Neuronal stem cell (in vitro differentiated cells): ENCODE measurements at regions not wholly inside any gene's neighbourhood (a gene's known extent, or its start where the extent isn't known, plus 50 kb on each side); places are given as distances from the start of the nearest gene placed in this dataset.

Experiments used
- DNase-seq: peaks from one replicate; pipeline ENCODE4 v3.0.0-alpha.2; 2013; ENCODE audit warnings: low spot score
- H2AFZ ChIP-seq: one replicate; pipeline ENCODE4 v1.6.1; 2013; ENCODE audit warnings: mild to moderate bottlenecking, low read length, inconsistent platforms
- H2AK5ac ChIP-seq: 2 replicates; pipeline ENCODE4 v1.6.1; 2013; ENCODE audit warnings: low read depth, mild to moderate bottlenecking, inconsistent platforms, low read length, moderate library complexity, mixed read lengths
- H2BK120ac ChIP-seq: 2 replicates; pipeline ENCODE4 v1.6.1; 2013; ENCODE audit warnings: low read depth, mild to moderate bottlenecking, inconsistent platforms, low read length, moderate library complexity, mixed read lengths
- H2BK12ac ChIP-seq: one replicate; pipeline ENCODE4 v1.6.1; 2013; ENCODE audit warnings: low read length, inconsistent platforms
- H2BK15ac ChIP-seq: 2 replicates; pipeline ENCODE4 v1.6.1; 2013; ENCODE audit warnings: mild to moderate bottlenecking, low read length, inconsistent platforms, mixed read lengths
- H2BK5ac ChIP-seq: one replicate; pipeline ENCODE4 v1.6.1; 2013; ENCODE audit warnings: inconsistent platforms, mild to moderate bottlenecking, low read length, moderate library complexity
- H3K14ac ChIP-seq: one replicate; pipeline ENCODE4 v1.6.1; 2013; ENCODE audit warnings: low read length, inconsistent platforms
- H3K18ac ChIP-seq: 2 replicates; pipeline ENCODE4 v1.6.1; 2013; ENCODE audit warnings: low read length, inconsistent platforms
- H3K23ac ChIP-seq: 2 replicates; pipeline ENCODE4 v1.6.1; 2013; ENCODE audit warnings: low read depth, mild to moderate bottlenecking, mixed read lengths, low read length, inconsistent platforms; ENCODE audit not compliant: poor library complexity
- H3K27ac ChIP-seq: replicated peaks from 3 replicates; pipeline ENCODE4 v1.5.1; 2013; ENCODE audit warnings: low read length, inconsistent platforms
- H3K27me3 ChIP-seq, 3 experiments: 2 replicates each; pipeline ENCODE4 v1.6.1; 2013; ENCODE audit warnings: low read length in 3 of 3, mild to moderate bottlenecking in 2 of 3, inconsistent platforms in 1 of 3, low read depth in 1 of 3, mixed read lengths in 1 of 3, moderate library complexity in 1 of 3; ENCODE audit not compliant: control insufficient read depth in 3 of 3, insufficient read depth in 3 of 3
- H3K36me3 ChIP-seq, 2 donors: replicated peaks in 1 of 2; 2 replicates each; pipeline ENCODE4 v1.6.1; 2013; ENCODE audit warnings: low read length in 2 of 2; ENCODE audit not compliant: control insufficient read depth in 2 of 2, insufficient read depth in 2 of 2
- H3K4ac ChIP-seq: 2 replicates; pipeline ENCODE4 v1.6.1; 2013; ENCODE audit warnings: inconsistent platforms, mild to moderate bottlenecking, low read length, moderate library complexity
- H3K4me1 ChIP-seq, 2 donors: 1 replicate in 1 of 2; 2 replicates in 1 of 2; pipeline ENCODE4 v1.6.1; 2013; ENCODE audit warnings: low read length in 2 of 2, low read depth in 1 of 2; ENCODE audit not compliant: control insufficient read depth in 2 of 2, insufficient read depth in 1 of 2
- H3K4me2 ChIP-seq: one replicate; pipeline ENCODE4 v1.6.1; 2013; ENCODE audit warnings: mild to moderate bottlenecking, low read length, inconsistent platforms; ENCODE audit not compliant: insufficient read depth, poor library complexity, severe bottlenecking
- H3K4me3 ChIP-seq, 2 donors: 2 replicates each; pipeline ENCODE4 v1.5.1; 2013; ENCODE audit warnings: low read length in 2 of 2, mild to moderate bottlenecking in 2 of 2, inconsistent platforms in 1 of 2, moderate library complexity in 1 of 2
- H3K79me1 ChIP-seq: one replicate; pipeline ENCODE4 v1.6.1; 2013; ENCODE audit warnings: low read depth, mild to moderate bottlenecking, inconsistent platforms, low read length, moderate library complexity
- H3K9ac ChIP-seq: one replicate; pipeline ENCODE4 v1.6.1; 2013; ENCODE audit warnings: mild to moderate bottlenecking, low read depth, low read length, inconsistent platforms; ENCODE audit not compliant: poor library complexity
- H3K9me3 ChIP-seq, 2 donors: replicated peaks in 1 of 2; 2 replicates each; pipeline versions ENCODE3 to v1.6.1; 2013; ENCODE audit warnings: low read length in 2 of 2, mild to moderate bottlenecking in 2 of 2, inconsistent platforms in 1 of 2, low read depth in 1 of 2, mixed read lengths in 1 of 2, moderate library complexity in 1 of 2; ENCODE audit not compliant: control insufficient read depth in 2 of 2, insufficient read depth in 1 of 2
- H4K8ac ChIP-seq: one replicate; pipeline ENCODE4 v1.6.1; 2013; ENCODE audit warnings: low read depth, mild to moderate bottlenecking, inconsistent platforms, low read length, moderate library complexity
- H4K91ac ChIP-seq: one replicate; pipeline ENCODE4 v1.6.1; 2013; ENCODE audit warnings: low read length, low read depth, mild to moderate bottlenecking, inconsistent platforms; ENCODE audit not compliant: poor library complexity
- WGBS, 2 donors: extraction: QIAGEN DNeasy Blood & Tissue Kit; methylation state at CpG; one replicate each; pipeline ENCODE4 v1.1.7; 2013; ENCODE audit warnings: missing lambda C conversion rate in 2 of 2, mixed read lengths in 1 of 2; ENCODE audit not compliant: insufficient read length in 2 of 2, insufficient replicate concordance in 1 of 2; ENCODE audit errors: extremely low coverage in 2 of 2; 5-methylcytosine and 5-hydroxymethylcytosine counted together

- no peak overlapping the region for H2BK15ac ChIP-seq
- peaks cover 1 to 3% of the 10 kb centered on the region in 2 donors for H3K4me1 ChIP-seq
- no peak overlapping the region for H3K4me2 ChIP-seq
- WGBS, 2 donors: no CpG with 5 or more reads among the region's 1 CpG
- H2BK12ac ChIP-seq: no peak overlapping the region
- no peaks in the 10 kb centered on the region for H3K36me3 ChIP-seq
- H3K18ac ChIP-seq: no peak overlapping the region
- H2BK120ac ChIP-seq: no peak overlapping the region
- H3K9me3 ChIP-seq: no peaks in the 10 kb centered on the region
- no peak overlapping the region for H4K8ac ChIP-seq
- H3K23ac ChIP-seq: no peak overlapping the region
- no peak overlapping the region for H2AFZ ChIP-seq
- H3K27me3 ChIP-seq: no peaks in the 10 kb centered on the region
- no peak for DNase-seq
- H3K9ac ChIP-seq: no peak overlapping the region
- H3K4me3 ChIP-seq: no peak overlapping the region
- H3K27ac ChIP-seq: no peak overlapping the region
- H3K4ac ChIP-seq: no peak overlapping the region
- no peak overlapping the region for H3K14ac ChIP-seq
- H2AK5ac ChIP-seq: no peak overlapping the region
- no peaks in the 10 kb centered on the region for H3K79me1 ChIP-seq
- H4K91ac ChIP-seq: no peak overlapping the region
- no peak overlapping the region for H2BK5ac ChIP-seq
These were observed 86.3 kb downstream of the IGSF1 start for GRCh38 chrX:131202766-131203165.

- no peaks in the 10 kb centered on the region for H3K36me3 ChIP-seq
- no peak overlapping the region for H2AK5ac ChIP-seq
- no peak overlapping the region for H3K27ac ChIP-seq
- H3K18ac ChIP-seq: no peak overlapping the region
- no peak overlapping the region for H2BK120ac ChIP-seq
- H3K27me3 ChIP-seq: no peaks in the 10 kb centered on the region
- H3K9me3 ChIP-seq: no peaks in the 10 kb centered on the region
- no peak overlapping the region for H3K9ac ChIP-seq
- H2BK5ac ChIP-seq: no peak overlapping the region
- H3K23ac ChIP-seq: no peak overlapping the region
- H2AFZ ChIP-seq: no peak overlapping the region
- no peak overlapping the region for H3K14ac ChIP-seq
- no peak overlapping the region for H3K4ac ChIP-seq
- no peak overlapping the region for H4K91ac ChIP-seq
- H3K4me1 ChIP-seq: peaks cover 1 to 3% of the 10 kb centered on the region in 2 donors
- no peaks in the 10 kb centered on the region for H3K79me1 ChIP-seq
- DNase-seq: no peak
- H3K4me3 ChIP-seq: no peak overlapping the region
- no peak overlapping the region for H2BK12ac ChIP-seq
- H2BK15ac ChIP-seq: no peak overlapping the region
- H4K8ac ChIP-seq: no peak overlapping the region
- WGBS, 2 donors: no CpG with 5 or more reads among the region's 1 CpG
- no peak overlapping the region for H3K4me2 ChIP-seq
These were observed 87.1 kb downstream of the IGSF1 start for GRCh38 chrX:131201986-131202385.

- no peak overlapping the region for H2BK12ac ChIP-seq
- H3K9ac ChIP-seq: no peak overlapping the region
- H3K4ac ChIP-seq: no peak overlapping the region
- peak overlapping the region; percentile 77 for H2AFZ ChIP-seq
- no peak overlapping the region for H3K23ac ChIP-seq
- no peak overlapping the region for H3K18ac ChIP-seq
- H4K91ac ChIP-seq: no peak overlapping the region
- no peak for DNase-seq
- peaks cover 1 to 3% of the 10 kb centered on the region in 2 donors for H3K4me1 ChIP-seq
- no CpG with 5 or more reads among the region's 6 CpGs for WGBS, 2 donors
- no peak overlapping the region for H2AK5ac ChIP-seq
- H2BK5ac ChIP-seq: no peak overlapping the region
- no peak overlapping the region for H3K4me2 ChIP-seq
- no peak overlapping the region for H4K8ac ChIP-seq
- H2BK120ac ChIP-seq: no peak overlapping the region
- H3K36me3 ChIP-seq: no peaks in the 10 kb centered on the region
- H3K27me3 ChIP-seq: peaks cover 0 to 5% (median 0%) of the 10 kb centered on the region in 3 experiments
- H3K27ac ChIP-seq: no peak overlapping the region
- no peaks in the 10 kb centered on the region for H3K9me3 ChIP-seq
- no peak overlapping the region for H3K4me3 ChIP-seq
- H2BK15ac ChIP-seq: no peak overlapping the region
- no peaks in the 10 kb centered on the region for H3K79me1 ChIP-seq
- no peak overlapping the region for H3K14ac ChIP-seq
These were observed 90.0 kb downstream of the IGSF1 start for GRCh38 chrX:131199091-131199490.

- no peak overlapping the region for H3K23ac ChIP-seq
- no peak overlapping the region for H3K4me3 ChIP-seq
- no peaks in the 10 kb centered on the region for H3K4me1 ChIP-seq
- H2AK5ac ChIP-seq: no peak overlapping the region
- H3K14ac ChIP-seq: no peak overlapping the region
- no peaks in the 10 kb centered on the region for H3K79me1 ChIP-seq
- no peak overlapping the region for H2BK5ac ChIP-seq
- no peak overlapping the region for H3K9ac ChIP-seq
- DNase-seq: no peak
- H3K27ac ChIP-seq: no peak overlapping the region
- H2BK15ac ChIP-seq: no peak overlapping the region
- H2BK120ac ChIP-seq: no peak overlapping the region
- no peak overlapping the region for H3K18ac ChIP-seq
- no peaks in the 10 kb centered on the region for H3K9me3 ChIP-seq
- no peak overlapping the region for H4K91ac ChIP-seq
- H3K36me3 ChIP-seq: no peaks in the 10 kb centered on the region
- H3K4ac ChIP-seq: no peak overlapping the region
- no CpG with 5 or more reads among the region's 1 CpG for WGBS, 2 donors
- H3K27me3 ChIP-seq: no peaks in the 10 kb centered on the region
- H2AFZ ChIP-seq: no peak overlapping the region
- no peak overlapping the region for H4K8ac ChIP-seq
- H2BK12ac ChIP-seq: no peak overlapping the region
- H3K4me2 ChIP-seq: no peak overlapping the region
These were observed 101.9 kb downstream of the IGSF1 start for GRCh38 chrX:131187206-131187605.
